SK-N-SH treated with all-trans-retinoic acid at 6 μM for 48 hours (cell line): ENCODE measurements at regions not wholly inside any gene's neighbourhood (a gene's known extent, or its start where the extent isn't known, plus 50 kb on each side); places are given as distances from the start of the nearest gene placed in this dataset.

Experiments used
- POU6F1 ChIP-seq: fragments of 250-450 bp; sonication (Bioruptor Pico); IDR thresholded peaks from 2 replicates; pipeline ENCODE4 v1.8.0; 2021; ENCODE audit warnings: low read depth, mild to moderate bottlenecking, moderate library complexity, borderline replicate concordance
- PPARA ChIP-seq: fragments of 250-450 bp; sonication (Bioruptor Pico); IDR thresholded peaks from 2 replicates; pipeline ENCODE4 v1.5.0; 2020; ENCODE audit warnings: mild to moderate bottlenecking, borderline replicate concordance
- RARB ChIP-seq: fragments of 250-450 bp; sonication (Bioruptor Pico); IDR thresholded peaks from 2 replicates; pipeline ENCODE4 v1.8.0; 2021; ENCODE audit warnings: mild to moderate bottlenecking, moderate library complexity

DNA sequence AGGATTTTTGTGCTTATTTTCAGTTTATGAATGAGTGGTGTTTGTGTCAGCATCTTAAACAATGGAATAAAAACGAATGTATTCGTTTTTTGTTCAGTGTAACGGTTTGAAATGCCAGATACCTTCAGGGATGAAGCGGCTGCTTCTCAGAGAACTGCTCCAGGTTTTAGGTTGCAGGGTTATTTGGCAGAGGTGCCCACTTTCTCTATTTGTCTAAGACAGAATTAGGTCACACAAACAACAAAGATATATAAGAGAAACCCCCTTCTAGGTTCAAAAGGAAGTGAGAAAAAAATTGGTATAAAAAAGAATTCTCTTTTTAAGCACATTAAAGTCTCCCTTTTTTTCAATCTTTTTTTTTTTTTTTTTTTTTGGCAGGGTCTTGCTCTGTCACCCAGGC is 98.9 kb downstream of the MFAP3L start:
- TF ChIP-seq RARB (CRISPR knock-in tag) (no peak), PPARA (CRISPR knock-in tag) (no peak), POU6F1 (no peak)
